ENCODE measurements at regions not wholly inside any gene's neighbourhood (a gene's known extent, or its start where the extent isn't known, plus 50 kb on each side); places are given as distances from the start of the nearest gene placed in this dataset.

GRCh38 chr3:10702961-10703740, 112.9 kb upstream of the SLC6A11 start:
- Histone ChIP-seq H3K4me3 (ENCODE audit: low read length) (no peak overlapping the region), H3K27ac (ENCODE audit: low read depth, low read length) (no peak overlapping the region), H3K4me2 (ENCODE audit: low read length) (peak overlapping the region; percentile 4), H3K79me2 (ENCODE audit: control insufficient read depth, insufficient read depth, low read length) (no peaks in the 10 kb centered on the region), H3K23ac (ENCODE audit: low read length) (no peak overlapping the region), H3K36me3 (ENCODE audit: control insufficient read depth, insufficient read depth, low read length) (no peaks in the 10 kb centered on the region), H2BK120ac (ENCODE audit: low read depth, low read length) (no peak overlapping the region), H2AK5ac (ENCODE audit: low read length) (no peak overlapping the region), H4K5ac (ENCODE audit: low read length) (no peak overlapping the region), H3K4me1 (ENCODE audit: control insufficient read depth, low read depth, low read length) (no peaks in the 10 kb centered on the region), H3K9ac (ENCODE audit: low read length) (peak overlapping the region; percentile 46), H3K79me1 (ENCODE audit: low read length) (no peaks in the 10 kb centered on the region), H3K56ac (ENCODE audit: low read length) (no peak overlapping the region), H3K18ac (ENCODE audit: low read length) (no peak overlapping the region), H2BK5ac (ENCODE audit: low read length) (no peak overlapping the region), H3K4ac (ENCODE audit: low read depth, low read length) (no peak overlapping the region), H2BK15ac (replicated peaks; ENCODE audit: low read depth) (no peak overlapping the region), H3K27me3 (ENCODE audit: insufficient read depth, low read length, poor library complexity) (no peaks in the 10 kb centered on the region), H4K8ac (ENCODE audit: low read depth, low read length) (no peak overlapping the region)
- peak; percentile 94 for DNase-seq
- WGBS (ENCODE audit: extremely low coverage, insufficient coverage, low lambda C conversion rate), result no CpG with 5 or more reads among the region's 14 CpGs

DNA sequence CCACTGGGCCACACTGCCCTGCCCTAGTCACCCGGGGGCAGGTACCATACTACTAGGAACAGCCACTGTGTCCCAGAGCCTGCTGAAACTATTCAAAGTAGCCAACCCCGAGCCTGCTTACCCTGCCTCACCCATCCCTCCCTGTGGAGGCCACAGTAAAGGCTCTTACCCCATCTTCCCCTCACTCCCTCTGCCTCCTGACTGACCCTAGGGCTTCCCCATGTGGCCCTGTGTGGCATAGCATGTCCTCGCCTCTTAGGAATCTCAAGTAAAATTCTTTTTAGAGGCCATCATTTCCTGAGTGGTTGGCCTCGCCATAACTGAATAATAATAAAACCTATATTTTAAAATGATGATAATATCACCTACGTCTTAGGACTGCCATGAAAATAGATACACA, 112.2 kb upstream of the SLC6A11 start:
- H2BK120ac ChIP-seq (ENCODE audit: low read depth, low read length), result no peak overlapping the region
- no peak overlapping the region for H3K23ac ChIP-seq (ENCODE audit: low read length)
- H3K4me2 ChIP-seq (ENCODE audit: low read length), result no peak overlapping the region
- no peak overlapping the region for H2BK5ac ChIP-seq (ENCODE audit: low read length)
- no peak overlapping the region for H3K4ac ChIP-seq (ENCODE audit: low read depth, low read length)
- H3K4me3 ChIP-seq (ENCODE audit: low read length), result no peak overlapping the region
- no peaks in the 10 kb centered on the region for H3K79me1 ChIP-seq (ENCODE audit: low read length)
- H3K4me1 ChIP-seq (ENCODE audit: control insufficient read depth, low read depth, low read length), result no peaks in the 10 kb centered on the region
- H2BK15ac ChIP-seq (replicated peaks; ENCODE audit: low read depth), result no peak overlapping the region
- no peak overlapping the region for H2AK5ac ChIP-seq (ENCODE audit: low read length)
- no peaks in the 10 kb centered on the region for H3K36me3 ChIP-seq (ENCODE audit: control insufficient read depth, insufficient read depth, low read length)
- H4K5ac ChIP-seq (ENCODE audit: low read length), result no peak overlapping the region
- H3K18ac ChIP-seq (ENCODE audit: low read length), result no peak overlapping the region
- no peaks in the 10 kb centered on the region for H3K79me2 ChIP-seq (ENCODE audit: control insufficient read depth, insufficient read depth, low read length)
- no peak overlapping the region for H4K8ac ChIP-seq (ENCODE audit: low read depth, low read length)
- no peak overlapping the region for H3K56ac ChIP-seq (ENCODE audit: low read length)
- peaks cover 3% of the 10 kb centered on the region for H3K27me3 ChIP-seq (ENCODE audit: insufficient read depth, low read length, poor library complexity)
- no CpG with 5 or more reads among the region's 5 CpGs for WGBS (ENCODE audit: extremely low coverage, insufficient coverage, low lambda C conversion rate)
- peak; percentile 95 for DNase-seq
- no peak overlapping the region for H3K27ac ChIP-seq (ENCODE audit: low read depth, low read length)
- H3K9ac ChIP-seq (ENCODE audit: low read length), result no peak overlapping the region

DNA sequence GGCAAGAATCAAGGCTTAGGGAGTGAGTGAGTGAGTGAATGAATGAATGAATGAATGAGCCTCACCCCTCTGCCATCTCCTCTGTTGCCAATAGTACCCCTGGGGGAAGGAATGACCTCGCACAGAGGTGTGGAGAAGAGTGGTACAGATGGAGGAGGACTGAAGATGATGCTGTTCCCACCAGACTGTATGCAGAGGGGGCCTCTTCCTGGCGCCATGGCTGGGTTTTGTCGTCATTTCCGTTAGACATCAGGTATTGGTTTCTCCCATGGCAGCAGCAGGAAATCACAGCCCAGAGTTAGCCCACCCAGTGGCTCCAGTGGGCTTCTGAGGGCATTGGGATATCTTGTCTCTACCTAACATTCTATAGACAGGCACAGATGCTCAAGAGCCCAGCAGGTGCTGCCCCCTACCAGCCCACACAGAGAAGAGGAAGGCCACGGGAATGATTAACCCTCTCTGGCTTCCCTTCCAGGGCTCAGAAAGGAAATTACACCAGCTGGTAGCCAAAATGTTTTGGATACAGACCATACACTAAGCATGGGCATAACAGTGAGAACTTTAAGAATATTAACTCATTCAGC, 109.8 kb upstream of the SLC6A11 start:
- WGBS (ENCODE audit: extremely low coverage, insufficient coverage, low lambda C conversion rate), result no CpG with 5 or more reads among the region's 5 CpGs

DNA sequence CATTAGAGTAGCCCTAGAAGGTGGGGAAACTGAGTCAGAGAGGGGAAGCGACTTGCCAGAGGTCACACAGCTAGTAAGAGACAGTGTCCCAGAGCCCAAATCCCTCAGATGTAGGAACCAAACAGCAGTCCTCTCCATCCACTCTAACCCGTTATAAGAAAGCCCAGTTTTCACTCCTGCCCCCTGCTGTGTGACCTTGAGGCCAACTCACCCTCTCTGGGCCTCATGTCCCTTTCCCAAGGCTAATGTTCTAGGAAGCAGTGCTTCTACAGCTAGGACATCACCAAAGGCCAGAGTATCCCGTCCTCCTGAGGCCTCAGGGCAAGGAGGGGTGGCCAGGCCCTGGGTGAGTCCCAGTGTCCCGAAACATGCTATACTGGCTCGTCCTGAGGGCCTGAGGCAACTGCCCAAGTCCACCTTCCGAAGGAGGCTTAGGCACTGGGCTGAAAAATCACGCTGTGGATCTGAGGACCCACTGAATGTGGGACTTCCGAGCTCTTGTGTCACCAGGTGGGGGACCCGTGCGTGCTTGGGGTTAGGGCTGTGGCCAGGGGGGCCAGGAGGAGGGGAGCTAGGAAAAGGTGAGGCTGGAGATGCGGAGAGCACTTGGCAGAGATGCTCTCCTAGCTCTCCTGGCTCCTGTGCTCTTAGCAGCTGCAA, 109.2 kb upstream of the SLC6A11 start:
- Histone ChIP-seq H3K79me2 (ENCODE audit: control insufficient read depth, insufficient read depth, low read length) (no peaks in the 10 kb centered on the region), H3K4ac (ENCODE audit: low read depth, low read length) (no peak overlapping the region), H3K79me1 (ENCODE audit: low read length) (no peaks in the 10 kb centered on the region), H3K27ac (ENCODE audit: low read depth, low read length) (no peak overlapping the region), H4K8ac (ENCODE audit: low read depth, low read length) (no peak overlapping the region), H2BK15ac (replicated peaks; ENCODE audit: low read depth) (no peak overlapping the region), H3K23ac (ENCODE audit: low read length) (no peak overlapping the region), H3K4me1 (ENCODE audit: control insufficient read depth, low read depth, low read length) (no peaks in the 10 kb centered on the region), H4K5ac (ENCODE audit: low read length) (no peak overlapping the region), H3K56ac (ENCODE audit: low read length) (no peak overlapping the region), H2AK5ac (ENCODE audit: low read length) (no peak overlapping the region), H3K9ac (ENCODE audit: low read length) (no peak overlapping the region), H3K36me3 (ENCODE audit: control insufficient read depth, insufficient read depth, low read length) (no peaks in the 10 kb centered on the region), H3K4me3 (ENCODE audit: low read length) (no peak overlapping the region), H3K4me2 (ENCODE audit: low read length) (no peak overlapping the region), H2BK5ac (ENCODE audit: low read length) (no peak overlapping the region), H3K27me3 (ENCODE audit: insufficient read depth, low read length, poor library complexity) (peaks cover 4% of the 10 kb centered on the region), H2BK120ac (ENCODE audit: low read depth, low read length) (no peak overlapping the region), H3K18ac (ENCODE audit: low read length) (no peak overlapping the region)
- no peak for DNase-seq
- no CpG with 5 or more reads among the region's 11 CpGs for WGBS (ENCODE audit: extremely low coverage, insufficient coverage, low lambda C conversion rate)

More for the DNA sequence above, 109.8 kb upstream of the SLC6A11 start:
- Histone ChIP-seq H2AK5ac (ENCODE audit: low read length) (no peak overlapping the region), H3K4me2 (ENCODE audit: low read length) (no peak overlapping the region), H3K4me3 (ENCODE audit: low read length) (no peak overlapping the region), H3K4ac (ENCODE audit: low read depth, low read length) (no peak overlapping the region), H3K27me3 (ENCODE audit: insufficient read depth, low read length, poor library complexity) (peaks cover 4% of the 10 kb centered on the region), H4K8ac (ENCODE audit: low read depth, low read length) (no peak overlapping the region), H2BK120ac (ENCODE audit: low read depth, low read length) (no peak overlapping the region), H3K79me1 (ENCODE audit: low read length) (no peaks in the 10 kb centered on the region), H2BK5ac (ENCODE audit: low read length) (no peak overlapping the region), H3K9ac (ENCODE audit: low read length) (no peak overlapping the region), H4K5ac (ENCODE audit: low read length) (no peak overlapping the region), H3K36me3 (ENCODE audit: control insufficient read depth, insufficient read depth, low read length) (no peaks in the 10 kb centered on the region), H2BK15ac (replicated peaks; ENCODE audit: low read depth) (no peak overlapping the region), H3K18ac (ENCODE audit: low read length) (no peak overlapping the region), H3K79me2 (ENCODE audit: control insufficient read depth, insufficient read depth, low read length) (no peaks in the 10 kb centered on the region), H3K23ac (ENCODE audit: low read length) (no peak overlapping the region), H3K56ac (ENCODE audit: low read length) (no peak overlapping the region), H3K27ac (ENCODE audit: low read depth, low read length) (no peak overlapping the region), H3K4me1 (ENCODE audit: control insufficient read depth, low read depth, low read length) (no peaks in the 10 kb centered on the region)
- DNase-seq, result peak; percentile 52

DNA sequence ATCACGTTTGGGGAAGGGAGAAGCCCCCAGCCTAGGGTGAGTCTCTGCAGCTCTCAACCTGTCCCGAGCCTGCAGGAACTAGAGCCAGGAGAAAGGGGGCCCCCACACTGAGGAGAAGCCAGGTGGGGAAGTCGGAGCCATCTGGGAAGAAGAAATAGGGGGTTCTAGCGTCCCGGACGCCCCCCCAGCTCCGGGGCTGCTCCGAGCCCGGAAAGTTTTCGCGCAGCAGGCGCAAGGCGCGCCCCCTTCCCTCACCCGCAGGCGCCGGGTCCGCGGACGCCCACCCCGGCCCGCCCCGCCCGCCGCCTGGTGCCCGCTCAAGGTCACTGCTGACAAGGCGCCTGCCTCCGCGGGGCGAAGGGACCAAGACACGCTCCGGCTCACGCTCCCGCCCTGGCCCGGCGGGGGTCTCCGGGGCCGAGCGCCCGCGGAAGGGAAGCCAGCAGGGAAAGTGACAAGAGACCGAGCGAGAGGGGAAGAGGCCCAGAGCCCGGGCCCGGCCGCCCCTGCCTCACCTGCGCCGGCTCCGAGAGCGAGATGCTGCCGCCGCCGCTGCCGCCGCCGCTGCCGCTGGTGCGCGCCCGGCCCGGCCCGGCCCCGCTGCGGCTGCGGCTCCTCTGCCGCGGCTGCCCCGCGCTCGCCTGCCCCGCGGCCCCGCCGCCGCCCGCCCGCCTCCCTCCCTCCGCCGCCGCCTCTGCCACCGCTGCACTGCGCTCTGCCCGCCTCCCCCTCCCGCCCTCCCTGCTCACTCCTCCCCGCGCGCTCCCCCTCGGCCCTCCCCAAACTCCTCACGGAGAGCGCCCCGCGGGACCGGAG, 108.4 kb upstream of the SLC6A11 start:
- peaks cover 4% of the 10 kb centered on the region for H3K27me3 ChIP-seq (ENCODE audit: insufficient read depth, low read length, poor library complexity)
- H4K8ac ChIP-seq (ENCODE audit: low read depth, low read length), result no peak overlapping the region
- no peak overlapping the region for H4K5ac ChIP-seq (ENCODE audit: low read length)
- H3K9ac ChIP-seq (ENCODE audit: low read length), result peak overlapping the region; percentile 38
- H3K4me2 ChIP-seq (ENCODE audit: low read length), result peak overlapping the region; percentile 46
- H3K4me3 ChIP-seq (ENCODE audit: low read length), result no peak overlapping the region
- H2BK15ac ChIP-seq (replicated peaks; ENCODE audit: low read depth), result no peak overlapping the region
- no peak overlapping the region for H2BK5ac ChIP-seq (ENCODE audit: low read length)
- no peaks in the 10 kb centered on the region for H3K79me2 ChIP-seq (ENCODE audit: control insufficient read depth, insufficient read depth, low read length)
- WGBS (ENCODE audit: extremely low coverage, insufficient coverage, low lambda C conversion rate), result no CpG with 5 or more reads among the region's 93 CpGs
- no peak overlapping the region for H3K4ac ChIP-seq (ENCODE audit: low read depth, low read length)
- no peak overlapping the region for H2AK5ac ChIP-seq (ENCODE audit: low read length)
- H2BK120ac ChIP-seq (ENCODE audit: low read depth, low read length), result no peak overlapping the region
- H3K79me1 ChIP-seq (ENCODE audit: low read length), result no peaks in the 10 kb centered on the region
- no peaks in the 10 kb centered on the region for H3K4me1 ChIP-seq (ENCODE audit: control insufficient read depth, low read depth, low read length)
- no peak overlapping the region for H3K27ac ChIP-seq (ENCODE audit: low read depth, low read length)
- H3K56ac ChIP-seq (ENCODE audit: low read length), result no peak overlapping the region
- no peak overlapping the region for H3K23ac ChIP-seq (ENCODE audit: low read length)
- no peaks in the 10 kb centered on the region for H3K36me3 ChIP-seq (ENCODE audit: control insufficient read depth, insufficient read depth, low read length)
- no peak overlapping the region for H3K18ac ChIP-seq (ENCODE audit: low read length)
- peak; percentile 39 for DNase-seq
